ENCODE measurements at regions not wholly inside any gene's neighbourhood (a gene's known extent, or its start where the extent isn't known, plus 50 kb on each side); places are given as distances from the start of the nearest gene placed in this dataset.

GRCh38 chr7:25813381-25813780 lies 338.6 kb upstream of the NFE2L3 start:
- TF ChIP-seq CTCF (IDR thresholded peaks at IDR 0.05) = no peak
- TF ChIP-seq POLR2AphosphoS5 (IDR thresholded peaks at IDR 0.05) = no peak
- TF ChIP-seq EP300 (IDR thresholded peaks at IDR 0.05) = no peak

Data from gastroesophageal sphincter (tissue), 3 donors.